Smooth muscle cell (in vitro differentiated cells): ENCODE measurements at regions not wholly inside any gene's neighbourhood (a gene's known extent, or its start where the extent isn't known, plus 50 kb on each side); places are given as distances from the start of the nearest gene placed in this dataset.

Experiments
- DNase-seq: peaks from one replicate; lab custom pipeline; 2025; ENCODE audit not compliant: unreplicated experiment; lab: John Stamatoyannopoulos, UW
- H2AFZ ChIP-seq: fragments of 200-600 bp; sonication (generic); 2 replicates; pipeline ENCODE4 v1.6.0; 2016; ENCODE audit warnings: antibody characterized with exemption, low read depth, mild to moderate bottlenecking
- H3F3A ChIP-seq: fragments of 200-600 bp; sonication (generic); 2 replicates; pipeline ENCODE4 v1.6.0; 2017; ENCODE audit warnings: antibody characterized with exemption, low read depth
- H3K27ac ChIP-seq: fragments of 200-600 bp; sonication (generic); 2 replicates; pipeline ENCODE4 v1.5.1; 2016; ENCODE audit warnings: low read depth, mild to moderate bottlenecking
- H3K27me3 ChIP-seq: fragments of 200-600 bp; sonication (generic); 2 replicates; pipeline ENCODE4 v1.6.1; 2016; ENCODE audit warnings: low read depth, mild to moderate bottlenecking
- H3K36me3 ChIP-seq: fragments of 200-600 bp; sonication (generic); 2 replicates; pipeline ENCODE4 v1.5.1; 2016; ENCODE audit warnings: low read depth
- H3K4me1 ChIP-seq: fragments of 200-600 bp; sonication (generic); 2 replicates; pipeline ENCODE4 v1.5.1; 2016; ENCODE audit warnings: low read depth
- H3K4me2 ChIP-seq: fragments of 200-600 bp; sonication (generic); 2 replicates; pipeline ENCODE4 v1.6.0; 2016; ENCODE audit warnings: mild to moderate bottlenecking
- H3K4me3 ChIP-seq: fragments of 200-600 bp; sonication (generic); 2 replicates; pipeline ENCODE4 v1.5.1; 2016; ENCODE audit warnings: mild to moderate bottlenecking
- H3K79me2 ChIP-seq: fragments of 200-600 bp; sonication (generic); 2 replicates; pipeline ENCODE4 v1.6.0; 2016; ENCODE audit warnings: low read depth, mild to moderate bottlenecking
- H3K9ac ChIP-seq: fragments of 200-600 bp; sonication (generic); 2 replicates; pipeline ENCODE4 v1.6.0; 2016; ENCODE audit warnings: low read depth
- H3K9me3 ChIP-seq: fragments of 200-600 bp; sonication (generic); replicated peaks from 2 replicates; pipeline ENCODE4 v1.5.1; 2016; ENCODE audit warnings: low read depth
- H4K20me1 ChIP-seq: fragments of 200-600 bp; sonication (generic); 2 replicates; pipeline ENCODE4 v1.6.0; 2016; ENCODE audit warnings: low read depth
- WGBS: methylation state at CpG from one replicate; pipeline ENCODE4 v1.1.7; 2016; ENCODE audit warnings: low lambda C conversion rate; 5-methylcytosine and 5-hydroxymethylcytosine counted together
- microRNA counts: library from miRNA; unstranded; fragments of <30 nt; microRNA quantifications from one replicate; lab custom pipeline; 2016
- TF ChIP-seq, protein P1 (sequence below): fragments of 200-600 bp; sonication (generic); IDR thresholded peaks from 2 replicates; pipeline ENCODE4 v1.5.1; 2017; ENCODE audit warnings: borderline replicate concordance, mild to moderate bottlenecking, antibody characterized with exemption; ENCODE audit not compliant: insufficient read depth, poor library complexity, severe bottlenecking

DNA sequence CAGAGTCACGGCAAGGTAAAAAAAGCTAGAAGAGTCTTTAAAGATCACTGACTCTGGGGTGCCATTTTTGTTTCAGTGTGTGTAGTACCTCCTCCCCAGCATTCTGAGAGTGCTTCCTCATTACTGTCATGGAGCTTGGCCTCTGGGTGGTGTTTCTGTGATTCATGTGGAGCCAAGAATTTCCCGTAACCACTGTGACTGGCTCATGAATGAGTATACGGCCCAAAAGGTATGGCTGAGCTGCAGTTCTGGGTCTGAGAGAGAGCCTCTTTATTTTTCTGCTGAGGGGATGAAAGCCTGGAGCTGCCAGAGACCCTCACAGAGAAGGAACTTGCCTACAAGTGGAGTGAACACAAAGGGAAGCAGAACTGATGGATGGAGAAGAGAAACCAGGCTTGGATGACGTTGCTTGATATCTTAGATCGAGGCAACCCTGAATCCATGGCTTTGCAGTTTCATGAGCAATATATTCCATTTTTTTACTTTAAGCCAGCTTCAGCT is 85.6 kb downstream of the PTTG1 start:
- H3K9me3 ChIP-seq = no peaks in the 10 kb centered on the region
- peak overlapping the region; percentile 81 for H2AFZ ChIP-seq
- peak overlapping the region; percentile 85 for H3K27ac ChIP-seq
- TF ChIP-seq, protein P1, sequence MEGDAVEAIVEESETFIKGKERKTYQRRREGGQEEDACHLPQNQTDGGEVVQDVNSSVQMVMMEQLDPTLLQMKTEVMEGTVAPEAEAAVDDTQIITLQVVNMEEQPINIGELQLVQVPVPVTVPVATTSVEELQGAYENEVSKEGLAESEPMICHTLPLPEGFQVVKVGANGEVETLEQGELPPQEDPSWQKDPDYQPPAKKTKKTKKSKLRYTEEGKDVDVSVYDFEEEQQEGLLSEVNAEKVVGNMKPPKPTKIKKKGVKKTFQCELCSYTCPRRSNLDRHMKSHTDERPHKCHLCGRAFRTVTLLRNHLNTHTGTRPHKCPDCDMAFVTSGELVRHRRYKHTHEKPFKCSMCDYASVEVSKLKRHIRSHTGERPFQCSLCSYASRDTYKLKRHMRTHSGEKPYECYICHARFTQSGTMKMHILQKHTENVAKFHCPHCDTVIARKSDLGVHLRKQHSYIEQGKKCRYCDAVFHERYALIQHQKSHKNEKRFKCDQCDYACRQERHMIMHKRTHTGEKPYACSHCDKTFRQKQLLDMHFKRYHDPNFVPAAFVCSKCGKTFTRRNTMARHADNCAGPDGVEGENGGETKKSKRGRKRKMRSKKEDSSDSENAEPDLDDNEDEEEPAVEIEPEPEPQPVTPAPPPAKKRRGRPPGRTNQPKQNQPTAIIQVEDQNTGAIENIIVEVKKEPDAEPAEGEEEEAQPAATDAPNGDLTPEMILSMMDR = no peak
- H3K4me2 ChIP-seq = peak overlapping the region; percentile 47
- H4K20me1 ChIP-seq = no peaks in the 10 kb centered on the region
- no peaks in the 10 kb centered on the region for H3K27me3 ChIP-seq
- H3K79me2 ChIP-seq = no peaks in the 10 kb centered on the region
- H3K9ac ChIP-seq = peak overlapping the region; percentile 74
- WGBS = 39% methylated on average over 5 of the region's 5 CpGs
- H3K4me1 ChIP-seq = no peaks in the 10 kb centered on the region
- no peak overlapping the region for H3K4me3 ChIP-seq
- no peaks in the 10 kb centered on the region for H3K36me3 ChIP-seq
- H3F3A ChIP-seq = peaks cover 7% of the 10 kb centered on the region
- DNase-seq = no peak

DNA sequence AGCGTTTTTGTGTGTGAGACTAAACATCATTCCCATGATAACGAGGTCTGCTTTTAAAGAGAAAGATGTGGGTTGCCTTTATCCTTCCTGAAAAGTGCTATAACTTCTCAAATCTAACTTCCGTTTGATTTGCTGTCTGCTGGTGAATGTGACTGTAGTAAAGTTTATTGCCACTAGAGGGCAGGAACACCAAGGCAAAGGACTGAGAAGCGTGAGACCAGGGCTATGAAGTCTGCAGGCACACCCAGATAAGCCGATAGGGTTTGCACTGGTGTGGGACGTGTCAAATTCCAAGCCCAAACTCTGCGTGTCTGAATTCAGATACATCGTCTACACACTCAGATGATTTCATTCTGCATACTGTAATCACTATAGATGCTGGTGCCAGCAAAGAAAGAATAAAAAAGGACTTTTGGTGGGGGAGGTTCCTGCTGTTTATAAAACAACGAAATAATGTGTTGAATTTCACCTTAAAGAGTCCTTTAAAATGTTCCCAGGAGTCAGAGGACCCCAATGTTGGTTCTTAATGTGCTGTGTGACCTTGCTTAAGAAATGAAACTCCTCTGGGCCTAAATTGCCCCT is 87.2 kb downstream of the PTTG1 start:
- no peak for DNase-seq
- no peaks in the 10 kb centered on the region for H4K20me1 ChIP-seq
- TF ChIP-seq, protein P1 = peak; percentile 89
- H3F3A ChIP-seq = peaks cover 7% of the 10 kb centered on the region
- peak overlapping the region; percentile 85 for H3K27ac ChIP-seq
- H3K4me3 ChIP-seq = no peak overlapping the region
- peak overlapping the region; percentile 74 for H3K9ac ChIP-seq
- no peaks in the 10 kb centered on the region for H3K79me2 ChIP-seq
- H3K4me2 ChIP-seq = peak overlapping the region; percentile 47
- H3K4me1 ChIP-seq = no peaks in the 10 kb centered on the region
- H3K27me3 ChIP-seq = no peaks in the 10 kb centered on the region
- peak overlapping the region; percentile 81 for H2AFZ ChIP-seq
- no peaks in the 10 kb centered on the region for H3K9me3 ChIP-seq
- no peaks in the 10 kb centered on the region for H3K36me3 ChIP-seq
- 8% methylated on average over 9 of the region's 9 CpGs for WGBS

DNA sequence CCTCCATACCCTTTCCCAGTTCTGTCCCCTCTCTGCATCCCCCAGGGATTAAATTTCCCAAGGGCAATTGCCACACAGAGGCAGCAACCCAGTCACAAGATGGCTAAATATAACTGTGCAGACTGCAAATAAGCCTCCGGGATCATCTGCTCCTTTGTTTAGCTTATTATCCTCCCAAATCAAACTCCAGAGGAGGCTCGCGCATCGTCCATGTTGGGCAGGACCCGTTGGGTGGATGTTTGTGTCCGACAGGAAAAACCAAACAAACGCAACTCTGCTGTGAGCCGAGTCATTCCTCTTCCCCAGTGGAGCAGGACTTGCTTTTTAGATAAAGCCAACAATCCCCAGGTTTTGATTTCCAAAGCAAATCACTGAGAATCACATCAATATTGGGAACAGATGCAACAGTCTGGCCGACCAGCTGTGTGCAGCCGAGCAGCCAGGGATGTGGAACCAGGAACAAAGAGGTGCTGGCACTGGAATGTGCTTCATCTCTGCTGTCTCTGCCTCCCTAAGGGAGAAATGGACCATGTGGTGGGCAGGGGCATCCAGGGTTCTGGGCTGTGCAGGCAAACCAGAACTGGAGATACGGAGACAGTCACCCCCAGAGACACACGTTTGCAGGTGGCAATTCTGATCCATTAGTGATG is 89.8 kb downstream of the PTTG1 start:
- Histone ChIP-seq H4K20me1 (no peaks in the 10 kb centered on the region), H3K9me3 (no peaks in the 10 kb centered on the region), H3K27ac (no peak overlapping the region), H3K36me3 (no peaks in the 10 kb centered on the region), H3K4me2 (no peak overlapping the region), H3K4me1 (no peaks in the 10 kb centered on the region), H2AFZ (no peak overlapping the region), H3K9ac (no peak overlapping the region), H3K4me3 (no peak overlapping the region), H3K79me2 (no peaks in the 10 kb centered on the region), H3F3A (peaks cover 7% of the 10 kb centered on the region), H3K27me3 (no peaks in the 10 kb centered on the region)
- WGBS = 71% methylated on average over 12 of the region's 12 CpGs
- TF ChIP-seq, protein P1 = no peak
- DNase-seq = no peak

MicroRNA genes in the stretch of these regions (microRNA counts, 767-probe panel; counts per million panel counts)
- 8,459 counts per million, percentile 61 among the panel's probes with 10 or more counts for microRNA hsa-miR-146a-5p (lab: Ali Mortazavi, UCI)
